Neural cell (in vitro differentiated cells): ENCODE measurements at regions not wholly inside any gene's neighbourhood (a gene's known extent, or its start where the extent isn't known, plus 50 kb on each side); places are given as distances from the start of the nearest gene placed in this dataset.

Experiments
- H2AFZ ChIP-seq: fragments of 200-600, 300-800 bp; sonication (generic), shearing (Covaris generic); 2 replicates; pipeline ENCODE4 v1.6.0; 2014; ENCODE audit warnings: low read depth, mild to moderate bottlenecking, antibody characterized with exemption, low read length, moderate library complexity
- H3F3A ChIP-seq: fragments of 200-600 bp; shearing (Covaris generic); 2 replicates; pipeline ENCODE4 v1.6.1; 2016; ENCODE audit warnings: mild to moderate bottlenecking, moderate library complexity, mixed read lengths, antibody characterized with exemption, low read length; ENCODE audit not compliant: insufficient read depth, poor library complexity, severe bottlenecking
- H3K27ac ChIP-seq: fragments of 200-600, 300-800 bp; sonication (generic), shearing (Covaris generic); 2 replicates; pipeline ENCODE4 v1.5.1; 2014; ENCODE audit warnings: mild to moderate bottlenecking, low read length, moderate library complexity
- H3K27me3 ChIP-seq: fragments of 300-800, 200-600 bp; sonication (generic), shearing (Covaris generic); 2 replicates; pipeline ENCODE4 v1.6.0; 2014; ENCODE audit warnings: mild to moderate bottlenecking, low read depth, low read length, moderate library complexity; ENCODE audit not compliant: insufficient read depth
- H3K36me3 ChIP-seq: fragments of 300-800, 200-600 bp; sonication (generic), shearing (Covaris generic); 2 replicates; pipeline ENCODE4 v1.5.1; 2014; ENCODE audit warnings: mild to moderate bottlenecking, antibody characterized with exemption, low read length, moderate library complexity; ENCODE audit not compliant: insufficient read depth
- H3K4me2 ChIP-seq: fragments of 300-800, 200-600 bp; sonication (generic), shearing (Covaris generic); 2 replicates; pipeline ENCODE4 v1.6.0; 2014; ENCODE audit warnings: mild to moderate bottlenecking, low read length
- H3K4me3 ChIP-seq: fragments of 300-800, 200-600 bp; sonication (generic), shearing (Covaris generic); 2 replicates; pipeline ENCODE4 v1.5.1; 2014; ENCODE audit warnings: mild to moderate bottlenecking, low read length, moderate library complexity
- H3K79me2 ChIP-seq: fragments of 200-600 bp; shearing (Covaris generic); replicated peaks from 2 replicates; pipeline ENCODE4 v1.6.0; 2014; ENCODE audit warnings: mild to moderate bottlenecking, low read length, moderate library complexity; ENCODE audit not compliant: insufficient read depth
- H3K9ac ChIP-seq: fragments of 300-800, 200-600 bp; sonication (generic), shearing (Covaris generic); 2 replicates; pipeline ENCODE4 v1.6.1; 2016; ENCODE audit warnings: mild to moderate bottlenecking, low read length, mixed read lengths
- H3K9me2 ChIP-seq: fragments of 200-600 bp; shearing (Covaris generic); 2 replicates; pipeline ENCODE4 v1.6.1; 2016; ENCODE audit warnings: mild to moderate bottlenecking, low read length, mixed read lengths; ENCODE audit not compliant: insufficient read depth
- H3K9me3 ChIP-seq: fragments of 200-600, 300-800 bp; sonication (generic), shearing (Covaris generic); 2 replicates; pipeline ENCODE4 v1.6.1; 2016; ENCODE audit warnings: mild to moderate bottlenecking, mixed run types, low read length, moderate library complexity, mixed read lengths
- H4K20me1 ChIP-seq: fragments of 200-600 bp; shearing (Covaris generic); 2 replicates; pipeline ENCODE4 v1.6.1; 2016; ENCODE audit warnings: mild to moderate bottlenecking, mixed run types; ENCODE audit not compliant: insufficient read depth
- EP300 ChIP-seq: fragments of 450-650 bp; conservative IDR thresholded peaks from 2 replicates; pipeline ENCODE4 v1.6.1; 2014; ENCODE audit warnings: antibody characterized with exemption, mild to moderate bottlenecking, moderate library complexity; ENCODE audit not compliant: poor library complexity, severe bottlenecking
- EZH2 ChIP-seq: fragments of 200-600, 300-800 bp; shearing (Covaris generic), sonication (generic); IDR thresholded peaks from 2 replicates; pipeline ENCODE4 v1.6.1; 2014; ENCODE audit warnings: antibody characterized with exemption, low read length, borderline replicate concordance, mild to moderate bottlenecking; ENCODE audit not compliant: insufficient read depth, poor library complexity, severe bottlenecking
- MXI1 ChIP-seq: fragments of 450-650 bp; conservative IDR thresholded peaks from 2 replicates; pipeline ENCODE4 v1.6.1; 2014; ENCODE audit warnings: antibody characterized with exemption, mild to moderate bottlenecking; ENCODE audit not compliant: poor library complexity, severe bottlenecking
- POLR2AphosphoS5 ChIP-seq: IDR thresholded peaks from 2 replicates; pipeline ENCODE4 v1.6.1; 2012
- RAD21 ChIP-seq: fragments of 450-650 bp; conservative IDR thresholded peaks from 2 replicates; pipeline ENCODE4 v1.6.1; 2014; ENCODE audit warnings: antibody characterized with exemption, mild to moderate bottlenecking, moderate library complexity
- SMC3 ChIP-seq: fragments of 450-650 bp; conservative IDR thresholded peaks from 2 replicates; pipeline ENCODE4 v1.6.1; 2014; ENCODE audit warnings: antibody characterized with exemption, mild to moderate bottlenecking, moderate library complexity; ENCODE audit not compliant: poor library complexity
- TAF1 ChIP-seq: IDR thresholded peaks from 2 replicates; pipeline ENCODE4 v1.6.1; 2012; ENCODE audit warnings: low read depth
- TF ChIP-seq, protein P1 (sequence below): fragments of 450-650 bp; IDR thresholded peaks from 2 replicates; pipeline ENCODE4 v1.5.1; 2014; ENCODE audit warnings: antibody characterized with exemption, mild to moderate bottlenecking, moderate library complexity; ENCODE audit not compliant: poor library complexity, severe bottlenecking
- TF ChIP-seq, protein P2 (sequence below): IDR thresholded peaks from 2 replicates; pipeline ENCODE4 v1.6.1; 2012; ENCODE audit warnings: borderline replicate concordance

DNA sequence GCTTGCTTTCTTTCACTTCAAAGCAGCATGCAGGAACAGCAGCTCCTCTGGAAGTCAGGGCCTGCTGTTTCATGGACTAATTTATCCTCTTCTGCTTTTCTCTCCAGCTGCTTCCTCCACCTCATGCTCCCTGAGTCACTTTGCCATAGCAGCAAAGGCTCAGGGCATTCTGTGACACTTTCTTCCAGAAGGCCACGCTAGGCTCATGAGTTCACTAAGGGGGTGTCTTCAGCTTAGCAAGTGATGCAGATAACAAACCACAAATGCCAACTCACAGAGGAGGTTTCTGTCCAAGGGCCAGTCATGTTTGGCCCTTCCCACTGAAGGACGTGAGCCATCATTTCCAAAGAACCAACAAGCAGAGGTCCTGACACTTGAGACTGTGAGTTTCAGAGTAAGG is 200.2 kb downstream of the ADGRA3 start:
- H4K20me1 ChIP-seq: no peaks in the 10 kb centered on the region
- no peak overlapping the region for H3K9ac ChIP-seq
- no peak overlapping the region for H3K27ac ChIP-seq
- no peak overlapping the region for H2AFZ ChIP-seq
- TF ChIP-seq SMC3: no peak
- TF ChIP-seq, protein P1, sequence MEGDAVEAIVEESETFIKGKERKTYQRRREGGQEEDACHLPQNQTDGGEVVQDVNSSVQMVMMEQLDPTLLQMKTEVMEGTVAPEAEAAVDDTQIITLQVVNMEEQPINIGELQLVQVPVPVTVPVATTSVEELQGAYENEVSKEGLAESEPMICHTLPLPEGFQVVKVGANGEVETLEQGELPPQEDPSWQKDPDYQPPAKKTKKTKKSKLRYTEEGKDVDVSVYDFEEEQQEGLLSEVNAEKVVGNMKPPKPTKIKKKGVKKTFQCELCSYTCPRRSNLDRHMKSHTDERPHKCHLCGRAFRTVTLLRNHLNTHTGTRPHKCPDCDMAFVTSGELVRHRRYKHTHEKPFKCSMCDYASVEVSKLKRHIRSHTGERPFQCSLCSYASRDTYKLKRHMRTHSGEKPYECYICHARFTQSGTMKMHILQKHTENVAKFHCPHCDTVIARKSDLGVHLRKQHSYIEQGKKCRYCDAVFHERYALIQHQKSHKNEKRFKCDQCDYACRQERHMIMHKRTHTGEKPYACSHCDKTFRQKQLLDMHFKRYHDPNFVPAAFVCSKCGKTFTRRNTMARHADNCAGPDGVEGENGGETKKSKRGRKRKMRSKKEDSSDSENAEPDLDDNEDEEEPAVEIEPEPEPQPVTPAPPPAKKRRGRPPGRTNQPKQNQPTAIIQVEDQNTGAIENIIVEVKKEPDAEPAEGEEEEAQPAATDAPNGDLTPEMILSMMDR: no peak
- H3F3A ChIP-seq: no peaks in the 10 kb centered on the region
- H3K9me2 ChIP-seq: no peaks in the 10 kb centered on the region
- no peaks in the 10 kb centered on the region for H3K9me3 ChIP-seq
- no peaks in the 10 kb centered on the region for H3K79me2 ChIP-seq
- H3K27me3 ChIP-seq: no peaks in the 10 kb centered on the region
- no peak overlapping the region for H3K4me2 ChIP-seq
- H3K4me3 ChIP-seq: no peak overlapping the region
- no peaks in the 10 kb centered on the region for H3K36me3 ChIP-seq

DNA sequence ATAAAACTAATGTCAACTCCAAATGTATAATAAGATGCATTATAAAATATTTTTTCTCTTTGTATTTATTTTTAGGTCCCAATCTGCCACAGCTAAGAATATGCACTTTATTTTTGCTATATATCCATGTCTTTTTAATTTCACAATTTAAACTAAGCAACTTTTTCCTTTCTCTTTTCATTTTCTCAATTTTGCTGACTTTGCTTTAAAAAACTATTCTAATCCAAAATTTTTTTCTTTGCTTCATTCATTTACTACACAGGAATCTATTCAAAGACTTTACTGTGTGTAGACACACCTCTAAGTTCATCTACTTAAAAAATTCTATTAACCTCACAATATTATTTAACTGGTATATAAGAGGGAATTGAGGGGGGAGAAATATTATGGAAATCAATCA is 201.9 kb downstream of the ADGRA3 start:
- H3K27me3 ChIP-seq: no peaks in the 10 kb centered on the region
- H3K79me2 ChIP-seq: no peaks in the 10 kb centered on the region
- TF ChIP-seq SMC3: no peak
- TF ChIP-seq RAD21: no peak
- TF ChIP-seq POLR2AphosphoS5: no peak
- no peak for TF ChIP-seq TAF1
- no peak for TF ChIP-seq EZH2
- no peak for TF ChIP-seq EP300
- TF ChIP-seq, protein P1: no peak
- TF ChIP-seq, protein P2, sequence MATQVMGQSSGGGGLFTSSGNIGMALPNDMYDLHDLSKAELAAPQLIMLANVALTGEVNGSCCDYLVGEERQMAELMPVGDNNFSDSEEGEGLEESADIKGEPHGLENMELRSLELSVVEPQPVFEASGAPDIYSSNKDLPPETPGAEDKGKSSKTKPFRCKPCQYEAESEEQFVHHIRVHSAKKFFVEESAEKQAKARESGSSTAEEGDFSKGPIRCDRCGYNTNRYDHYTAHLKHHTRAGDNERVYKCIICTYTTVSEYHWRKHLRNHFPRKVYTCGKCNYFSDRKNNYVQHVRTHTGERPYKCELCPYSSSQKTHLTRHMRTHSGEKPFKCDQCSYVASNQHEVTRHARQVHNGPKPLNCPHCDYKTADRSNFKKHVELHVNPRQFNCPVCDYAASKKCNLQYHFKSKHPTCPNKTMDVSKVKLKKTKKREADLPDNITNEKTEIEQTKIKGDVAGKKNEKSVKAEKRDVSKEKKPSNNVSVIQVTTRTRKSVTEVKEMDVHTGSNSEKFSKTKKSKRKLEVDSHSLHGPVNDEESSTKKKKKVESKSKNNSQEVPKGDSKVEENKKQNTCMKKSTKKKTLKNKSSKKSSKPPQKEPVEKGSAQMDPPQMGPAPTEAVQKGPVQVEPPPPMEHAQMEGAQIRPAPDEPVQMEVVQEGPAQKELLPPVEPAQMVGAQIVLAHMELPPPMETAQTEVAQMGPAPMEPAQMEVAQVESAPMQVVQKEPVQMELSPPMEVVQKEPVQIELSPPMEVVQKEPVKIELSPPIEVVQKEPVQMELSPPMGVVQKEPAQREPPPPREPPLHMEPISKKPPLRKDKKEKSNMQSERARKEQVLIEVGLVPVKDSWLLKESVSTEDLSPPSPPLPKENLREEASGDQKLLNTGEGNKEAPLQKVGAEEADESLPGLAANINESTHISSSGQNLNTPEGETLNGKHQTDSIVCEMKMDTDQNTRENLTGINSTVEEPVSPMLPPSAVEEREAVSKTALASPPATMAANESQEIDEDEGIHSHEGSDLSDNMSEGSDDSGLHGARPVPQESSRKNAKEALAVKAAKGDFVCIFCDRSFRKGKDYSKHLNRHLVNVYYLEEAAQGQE: no peak
- no peak for TF ChIP-seq MXI1
- H3K9me3 ChIP-seq: no peaks in the 10 kb centered on the region
- no peaks in the 10 kb centered on the region for H3F3A ChIP-seq
- no peak overlapping the region for H3K4me2 ChIP-seq
- H3K4me3 ChIP-seq: no peak overlapping the region
- no peak overlapping the region for H2AFZ ChIP-seq
- H3K9ac ChIP-seq: no peak overlapping the region
- H3K36me3 ChIP-seq: no peaks in the 10 kb centered on the region
- no peak overlapping the region for H3K27ac ChIP-seq
- no peaks in the 10 kb centered on the region for H4K20me1 ChIP-seq
- H3K9me2 ChIP-seq: no peaks in the 10 kb centered on the region
